HepG2 (cell line): ENCODE measurements at regions not wholly inside any gene's neighbourhood (a gene's known extent, or its start where the extent isn't known, plus 50 kb on each side); places are given as distances from the start of the nearest gene placed in this dataset.

Experiments used
- BORCS8-MEF2B ChIP-seq: sonication (generic); formaldehyde crosslinking; IDR thresholded peaks from 2 replicates; pipeline ENCODE4 v1.8.0; 2022; ENCODE audit warnings: mild to moderate bottlenecking, missing genetic modification reagents
- EZH2 ChIP-seq: conservative IDR thresholded peaks from 2 replicates; pipeline ENCODE4 v1.6.1; 2012; ENCODE audit warnings: mild to moderate bottlenecking, low read depth, low read length, moderate library complexity
- KLF12 ChIP-seq: sonication (generic); formaldehyde crosslinking; IDR thresholded peaks from 2 replicates; pipeline ENCODE4 v1.4.0; 2020; ENCODE audit warnings: missing genetic modification reagents, borderline replicate concordance
- POLR2AphosphoS5 ChIP-seq: IDR thresholded peaks from 2 replicates; pipeline ENCODE4 v1.6.1; 2012; ENCODE audit warnings: low read depth, low read length
- REXO4 ChIP-seq: sonication (generic); formaldehyde crosslinking; IDR thresholded peaks from 2 replicates; pipeline ENCODE4 v1.8.0; 2022; ENCODE audit warnings: missing genetic modification reagents, mild to moderate bottlenecking, borderline replicate concordance
- ZNF350 ChIP-seq: sonication (generic); formaldehyde crosslinking; IDR thresholded peaks from 2 replicates; pipeline ENCODE4 v1.4.0; 2020; ENCODE audit warnings: mild to moderate bottlenecking, low read depth, missing genetic modification reagents, borderline replicate concordance
- ZNF570 ChIP-seq: sonication (generic); formaldehyde crosslinking; IDR thresholded peaks from 2 replicates; pipeline ENCODE4 v1.4.0; 2020; ENCODE audit warnings: mild to moderate bottlenecking, missing genetic modification reagents, borderline replicate concordance
- ZNF766 ChIP-seq: sonication (generic); formaldehyde crosslinking; IDR thresholded peaks from 2 replicates; pipeline ENCODE4 v1.5.0; 2020; ENCODE audit warnings: missing genetic modification reagents, borderline replicate concordance
- TF ChIP-seq, protein P1 (sequence below): sonication (generic); formaldehyde crosslinking; IDR thresholded peaks from 2 replicates; pipeline ENCODE4 v1.5.0; 2020; ENCODE audit warnings: mild to moderate bottlenecking, missing genetic modification reagents, moderate library complexity
- TF ChIP-seq, protein P2 (sequence below): sonication (generic); formaldehyde crosslinking; IDR thresholded peaks from 2 replicates; pipeline ENCODE4 v1.5.0; 2020; ENCODE audit warnings: missing genetic modification reagents
- TF ChIP-seq, protein P3 (sequence below): sonication (generic); formaldehyde crosslinking; IDR thresholded peaks from 2 replicates; pipeline ENCODE4 v1.9.0; 2021; ENCODE audit warnings: missing genetic modification reagents, mild to moderate bottlenecking, borderline replicate concordance

DNA sequence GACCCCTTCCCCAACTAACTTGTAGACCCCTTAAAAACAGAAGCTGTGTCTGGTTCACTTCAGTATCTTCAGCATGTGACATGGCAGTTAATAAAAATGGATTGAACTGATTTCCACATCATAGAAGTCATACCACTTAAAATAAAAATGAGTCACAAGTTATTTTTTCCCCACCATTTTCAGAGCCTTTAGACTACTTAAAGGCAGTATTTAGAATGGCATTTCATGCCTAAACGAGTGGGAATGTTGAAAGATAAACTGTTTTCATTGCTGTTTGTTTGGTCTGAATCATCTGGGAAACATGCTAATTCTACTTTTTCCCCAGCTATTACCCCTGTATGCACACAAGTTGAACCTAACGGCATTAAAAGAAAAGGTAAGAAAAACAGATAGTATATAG is 324.0 kb downstream of the RAB38 start:
- TF ChIP-seq POLR2AphosphoS5 (no peak), EZH2 (no peak), BORCS8-MEF2B (CRISPR knock-in tag) (no peak), ZNF766 (CRISPR knock-in tag) (no peak), KLF12 (no peak), ZNF350 (CRISPR knock-in tag) (no peak), ZNF570 (no peak), REXO4 (CRISPR knock-in tag) (no peak)
- TF ChIP-seq, protein P1, sequence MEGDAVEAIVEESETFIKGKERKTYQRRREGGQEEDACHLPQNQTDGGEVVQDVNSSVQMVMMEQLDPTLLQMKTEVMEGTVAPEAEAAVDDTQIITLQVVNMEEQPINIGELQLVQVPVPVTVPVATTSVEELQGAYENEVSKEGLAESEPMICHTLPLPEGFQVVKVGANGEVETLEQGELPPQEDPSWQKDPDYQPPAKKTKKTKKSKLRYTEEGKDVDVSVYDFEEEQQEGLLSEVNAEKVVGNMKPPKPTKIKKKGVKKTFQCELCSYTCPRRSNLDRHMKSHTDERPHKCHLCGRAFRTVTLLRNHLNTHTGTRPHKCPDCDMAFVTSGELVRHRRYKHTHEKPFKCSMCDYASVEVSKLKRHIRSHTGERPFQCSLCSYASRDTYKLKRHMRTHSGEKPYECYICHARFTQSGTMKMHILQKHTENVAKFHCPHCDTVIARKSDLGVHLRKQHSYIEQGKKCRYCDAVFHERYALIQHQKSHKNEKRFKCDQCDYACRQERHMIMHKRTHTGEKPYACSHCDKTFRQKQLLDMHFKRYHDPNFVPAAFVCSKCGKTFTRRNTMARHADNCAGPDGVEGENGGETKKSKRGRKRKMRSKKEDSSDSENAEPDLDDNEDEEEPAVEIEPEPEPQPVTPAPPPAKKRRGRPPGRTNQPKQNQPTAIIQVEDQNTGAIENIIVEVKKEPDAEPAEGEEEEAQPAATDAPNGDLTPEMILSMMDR: no peak
- TF ChIP-seq, protein P2, sequence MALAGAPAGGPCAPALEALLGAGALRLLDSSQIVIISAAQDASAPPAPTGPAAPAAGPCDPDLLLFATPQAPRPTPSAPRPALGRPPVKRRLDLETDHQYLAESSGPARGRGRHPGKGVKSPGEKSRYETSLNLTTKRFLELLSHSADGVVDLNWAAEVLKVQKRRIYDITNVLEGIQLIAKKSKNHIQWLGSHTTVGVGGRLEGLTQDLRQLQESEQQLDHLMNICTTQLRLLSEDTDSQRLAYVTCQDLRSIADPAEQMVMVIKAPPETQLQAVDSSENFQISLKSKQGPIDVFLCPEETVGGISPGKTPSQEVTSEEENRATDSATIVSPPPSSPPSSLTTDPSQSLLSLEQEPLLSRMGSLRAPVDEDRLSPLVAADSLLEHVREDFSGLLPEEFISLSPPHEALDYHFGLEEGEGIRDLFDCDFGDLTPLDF (CRISPR knock-in tag): no peak
- TF ChIP-seq, protein P3, sequence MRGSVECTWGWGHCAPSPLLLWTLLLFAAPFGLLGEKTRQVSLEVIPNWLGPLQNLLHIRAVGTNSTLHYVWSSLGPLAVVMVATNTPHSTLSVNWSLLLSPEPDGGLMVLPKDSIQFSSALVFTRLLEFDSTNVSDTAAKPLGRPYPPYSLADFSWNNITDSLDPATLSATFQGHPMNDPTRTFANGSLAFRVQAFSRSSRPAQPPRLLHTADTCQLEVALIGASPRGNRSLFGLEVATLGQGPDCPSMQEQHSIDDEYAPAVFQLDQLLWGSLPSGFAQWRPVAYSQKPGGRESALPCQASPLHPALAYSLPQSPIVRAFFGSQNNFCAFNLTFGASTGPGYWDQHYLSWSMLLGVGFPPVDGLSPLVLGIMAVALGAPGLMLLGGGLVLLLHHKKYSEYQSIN: no peak
